ENCODE measurements at regions not wholly inside any gene's neighbourhood (a gene's known extent, or its start where the extent isn't known, plus 50 kb on each side); places are given as distances from the start of the nearest gene placed in this dataset.

DNA sequence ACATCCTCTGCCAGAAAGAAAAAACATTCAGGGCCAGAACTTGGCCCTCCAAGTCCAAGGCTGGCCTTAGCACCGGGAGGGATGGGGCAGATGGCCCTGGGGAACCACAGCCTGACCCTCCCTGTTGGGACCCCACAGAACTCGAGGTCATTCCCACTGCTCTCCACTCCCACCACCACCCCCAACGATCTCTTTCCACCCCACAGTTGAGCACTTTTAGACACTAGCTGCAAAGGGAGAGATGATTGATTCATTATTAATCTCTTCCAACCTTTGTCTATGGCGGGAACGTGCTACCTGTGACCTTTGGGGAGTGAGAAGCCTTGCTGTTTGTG is 869.7 kb downstream of the BRD1 start:
- no peak overlapping the region for H2AFZ ChIP-seq (ENCODE audit: low read length)
- no peak overlapping the region for H3K4me3 ChIP-seq (ENCODE audit: low read length)
- intact Hi-C loops (cut with micrococcal nuclease): no loop called here
- CTCF ChIA-PET: no interaction called here
- no peak for ATAC-seq
- no peak for DNase-seq
- no peak overlapping the region for H3K27ac ChIP-seq (ENCODE audit: low read length)
- POLR2A ChIA-PET (ENCODE audit: unreplicated experiment): no interaction called here
- BruUV-seq (replicated peaks): no TSS peak
- TF ChIP-seq EZH2phosphoT487 (IDR thresholded peaks at IDR 0.05; ENCODE audit: borderline replicate concordance, low read length) (no peak), EZH2 (IDR thresholded peaks at IDR 0.05; ENCODE audit: low read length, unreplicated experiment) (no peak)
- TF ChIP-seq, protein P1, sequence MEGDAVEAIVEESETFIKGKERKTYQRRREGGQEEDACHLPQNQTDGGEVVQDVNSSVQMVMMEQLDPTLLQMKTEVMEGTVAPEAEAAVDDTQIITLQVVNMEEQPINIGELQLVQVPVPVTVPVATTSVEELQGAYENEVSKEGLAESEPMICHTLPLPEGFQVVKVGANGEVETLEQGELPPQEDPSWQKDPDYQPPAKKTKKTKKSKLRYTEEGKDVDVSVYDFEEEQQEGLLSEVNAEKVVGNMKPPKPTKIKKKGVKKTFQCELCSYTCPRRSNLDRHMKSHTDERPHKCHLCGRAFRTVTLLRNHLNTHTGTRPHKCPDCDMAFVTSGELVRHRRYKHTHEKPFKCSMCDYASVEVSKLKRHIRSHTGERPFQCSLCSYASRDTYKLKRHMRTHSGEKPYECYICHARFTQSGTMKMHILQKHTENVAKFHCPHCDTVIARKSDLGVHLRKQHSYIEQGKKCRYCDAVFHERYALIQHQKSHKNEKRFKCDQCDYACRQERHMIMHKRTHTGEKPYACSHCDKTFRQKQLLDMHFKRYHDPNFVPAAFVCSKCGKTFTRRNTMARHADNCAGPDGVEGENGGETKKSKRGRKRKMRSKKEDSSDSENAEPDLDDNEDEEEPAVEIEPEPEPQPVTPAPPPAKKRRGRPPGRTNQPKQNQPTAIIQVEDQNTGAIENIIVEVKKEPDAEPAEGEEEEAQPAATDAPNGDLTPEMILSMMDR (conservative IDR thresholded peaks at IDR 0.05; ENCODE audit: low read depth, low read length): no peak
- no peaks in the 10 kb centered on the region for H3K9me2 ChIP-seq (replicated peaks; ENCODE audit: low read length)
- H3K79me2 ChIP-seq (ENCODE audit: low read length): no peaks in the 10 kb centered on the region
- no peaks in the 10 kb centered on the region for H4K20me1 ChIP-seq (ENCODE audit: low read length)
- no peaks in the 10 kb centered on the region for H3F3A ChIP-seq (ENCODE audit: low read length, unreplicated experiment)
- no peaks in the 10 kb centered on the region for H3K27me3 ChIP-seq (ENCODE audit: low read length)
- no peak overlapping the region for H3K9ac ChIP-seq (ENCODE audit: low read length)
- no peak overlapping the region for H3K4me2 ChIP-seq (ENCODE audit: low read length)
- H3K9me3 ChIP-seq (ENCODE audit: low read length): no peaks in the 10 kb centered on the region
- H3K4me1 ChIP-seq (ENCODE audit: insufficient read depth, low read length): no peaks in the 10 kb centered on the region
- H3K36me3 ChIP-seq (ENCODE audit: low read depth, low read length): no peaks in the 10 kb centered on the region

DNA sequence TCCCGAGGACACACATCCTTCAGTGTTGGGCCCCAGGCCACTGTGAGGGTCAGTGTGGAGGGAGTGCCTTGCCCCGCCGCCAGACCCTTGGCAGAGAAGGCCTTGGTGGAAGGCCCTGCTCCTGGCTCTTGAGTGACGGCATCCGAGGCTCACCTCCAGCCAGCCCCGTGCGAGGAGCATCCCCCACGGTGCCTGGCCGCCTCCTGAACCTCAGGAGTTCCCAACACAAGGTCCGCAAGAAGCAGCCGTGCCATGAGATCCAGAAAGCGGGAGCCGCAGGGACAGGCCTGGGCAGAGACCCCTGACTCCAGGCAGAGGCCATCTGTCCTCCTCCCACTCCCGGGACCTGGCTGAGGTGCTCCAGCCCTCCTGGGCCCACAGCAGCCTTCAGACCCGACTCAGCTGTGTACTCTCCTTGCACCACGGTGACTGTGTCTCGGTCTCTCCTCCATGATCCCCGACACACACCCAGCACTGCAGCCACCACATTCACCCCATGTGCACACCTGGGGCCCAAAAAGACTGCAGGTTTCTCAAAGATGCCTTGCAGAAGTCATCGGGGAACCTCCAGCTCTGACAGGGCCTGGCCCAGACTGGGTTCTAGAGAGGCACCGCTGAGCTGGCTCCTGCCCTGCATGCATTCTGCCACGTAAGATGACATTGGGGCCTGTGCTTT is 870.2 kb downstream of the BRD1 start:
- ChIA-PET POLR2A (ENCODE audit: unreplicated experiment) (no interaction called here), CTCF (no interaction called here)
- DNase-seq: no peak
- H3K9me2 ChIP-seq (replicated peaks; ENCODE audit: low read length): no peaks in the 10 kb centered on the region
- H3K27ac ChIP-seq (ENCODE audit: low read length): no peak overlapping the region
- TF ChIP-seq, protein P1 (conservative IDR thresholded peaks at IDR 0.05; ENCODE audit: low read depth, low read length): no peak
- TF ChIP-seq EZH2 (IDR thresholded peaks at IDR 0.05; ENCODE audit: low read length, unreplicated experiment) (no peak), EZH2phosphoT487 (IDR thresholded peaks at IDR 0.05; ENCODE audit: borderline replicate concordance, low read length) (no peak)
- no peak overlapping the region for H2AFZ ChIP-seq (ENCODE audit: low read length)
- H3K36me3 ChIP-seq (ENCODE audit: low read depth, low read length): no peaks in the 10 kb centered on the region
- no peaks in the 10 kb centered on the region for H3K27me3 ChIP-seq (ENCODE audit: low read length)
- no peaks in the 10 kb centered on the region for H3F3A ChIP-seq (ENCODE audit: low read length, unreplicated experiment)
- H3K4me2 ChIP-seq (ENCODE audit: low read length): no peak overlapping the region
- H3K4me1 ChIP-seq (ENCODE audit: insufficient read depth, low read length): no peaks in the 10 kb centered on the region
- no peaks in the 10 kb centered on the region for H3K79me2 ChIP-seq (ENCODE audit: low read length)
- H4K20me1 ChIP-seq (ENCODE audit: low read length): no peaks in the 10 kb centered on the region
- H3K4me3 ChIP-seq (ENCODE audit: low read length): no peak overlapping the region
- no peak for ATAC-seq
- intact Hi-C loops (cut with micrococcal nuclease): no loop called here
- H3K9ac ChIP-seq (ENCODE audit: low read length): no peak overlapping the region
- no TSS peak for BruUV-seq (replicated peaks)
- no peaks in the 10 kb centered on the region for H3K9me3 ChIP-seq (ENCODE audit: low read length)

DNA sequence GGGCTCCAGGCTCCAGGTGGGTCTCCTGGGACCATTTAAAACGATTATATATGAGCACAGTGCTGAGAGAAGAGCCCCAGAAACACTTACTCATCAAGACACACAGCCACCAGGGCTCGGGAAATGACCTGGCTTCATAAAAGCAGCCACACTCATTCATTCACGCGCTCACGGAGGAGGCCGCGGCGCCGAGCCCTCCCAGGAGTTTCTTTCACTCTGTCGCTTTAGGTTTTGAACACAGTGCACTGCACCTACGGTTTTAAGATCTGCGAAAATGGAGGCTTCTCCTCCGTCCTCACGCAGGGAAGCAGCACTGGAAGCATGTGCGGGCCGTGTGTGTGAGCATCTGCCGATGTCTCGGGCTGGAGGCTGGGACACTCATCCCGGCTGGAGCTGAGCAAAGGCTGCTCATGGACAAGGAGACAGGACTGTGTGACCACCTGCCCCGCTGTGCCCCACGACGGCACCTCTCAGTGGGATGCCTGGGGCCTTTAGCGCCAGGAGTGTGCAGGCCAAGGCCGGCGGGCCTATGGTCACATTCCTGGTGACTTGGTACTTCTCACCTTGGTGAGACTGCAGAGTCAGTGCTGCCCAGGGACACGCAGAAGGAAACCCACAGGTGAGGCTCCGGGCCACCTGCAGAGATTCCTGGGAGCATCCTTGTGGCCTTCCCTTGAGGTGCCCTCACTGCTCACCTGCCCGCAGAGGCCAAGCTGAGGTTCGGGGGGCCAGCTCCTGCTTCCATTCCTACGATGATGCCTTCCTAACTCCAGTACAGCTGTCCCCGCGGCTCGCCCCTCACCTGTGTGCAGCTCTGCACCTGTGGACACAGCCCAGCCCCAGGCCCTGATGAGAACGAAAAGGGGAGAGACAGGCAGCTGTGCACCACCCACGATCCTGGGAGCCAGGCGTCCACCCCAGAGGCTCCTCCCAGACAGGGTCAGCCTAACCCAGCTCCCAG is 872.0 kb downstream of the BRD1 start:
- Histone ChIP-seq H3K36me3 (ENCODE audit: low read depth, low read length) (no peaks in the 10 kb centered on the region), H3F3A (ENCODE audit: low read length, unreplicated experiment) (no peaks in the 10 kb centered on the region), H3K27ac (ENCODE audit: low read length) (no peak overlapping the region), H3K9me3 (ENCODE audit: low read length) (no peaks in the 10 kb centered on the region), H3K79me2 (ENCODE audit: low read length) (no peaks in the 10 kb centered on the region), H3K9ac (ENCODE audit: low read length) (no peak overlapping the region), H3K4me3 (ENCODE audit: low read length) (no peak overlapping the region), H3K9me2 (replicated peaks; ENCODE audit: low read length) (no peaks in the 10 kb centered on the region), H3K4me1 (ENCODE audit: insufficient read depth, low read length) (no peaks in the 10 kb centered on the region), H4K20me1 (ENCODE audit: low read length) (no peaks in the 10 kb centered on the region), H3K4me2 (ENCODE audit: low read length) (no peak overlapping the region), H3K27me3 (ENCODE audit: low read length) (no peaks in the 10 kb centered on the region), H2AFZ (ENCODE audit: low read length) (no peak overlapping the region)
- no peak for TF ChIP-seq EZH2phosphoT487 (IDR thresholded peaks at IDR 0.05; ENCODE audit: borderline replicate concordance, low read length)
- TF ChIP-seq, protein P1 (conservative IDR thresholded peaks at IDR 0.05; ENCODE audit: low read depth, low read length): no peak
- no peak for TF ChIP-seq EZH2 (IDR thresholded peaks at IDR 0.05; ENCODE audit: low read length, unreplicated experiment)
- DNase-seq (no peak), ATAC-seq (no peak)
- ChIA-PET CTCF (no interaction called here), POLR2A (ENCODE audit: unreplicated experiment) (interaction anchor here (0.6 kb wide), 1 partner anchor 77 kb away, joined by 4 read pairs; no protein-coding TSS in a partner anchor)
- intact Hi-C loops (cut with micrococcal nuclease): no loop called here
- BruUV-seq (replicated peaks): no TSS peak

All from PC-3 (cell line).